ENCODE measurements at regions not wholly inside any gene's neighbourhood (a gene's known extent, or its start where the extent isn't known, plus 50 kb on each side); places are given as distances from the start of the nearest gene placed in this dataset.

- Histone ChIP-seq H3K36me3 (ENCODE audit: insufficient read depth, low read length) (no peaks in the 10 kb centered on the region), H3K9me2 (replicated peaks; ENCODE audit: insufficient read depth, low read length) (no peaks in the 10 kb centered on the region), H3K4me1 (ENCODE audit: low read length) (peaks cover 16% of the 10 kb centered on the region), H3K4me3 (ENCODE audit: low read length) (0 out of 2 replicates have a peak overlapping the region, but pooled peaks have one; percentile 7), H3K9me3 (ENCODE audit: low read length) (no peaks in the 10 kb centered on the region), H4K20me1 (ENCODE audit: insufficient read depth, low read depth, low read length) (no peaks in the 10 kb centered on the region), H2AFZ (ENCODE audit: low read length) (no peak overlapping the region), H3K79me2 (ENCODE audit: low read length) (no peaks in the 10 kb centered on the region), H3K27ac (ENCODE audit: low read length) (no peak overlapping the region), H3K9ac (ENCODE audit: low read length) (no peak overlapping the region), H3K4me2 (ENCODE audit: low read depth, low read length, poor library complexity, severe bottlenecking) (peak overlapping the region; percentile 50), H3K27me3 (ENCODE audit: low read length) (no peaks in the 10 kb centered on the region)
- no peak for DNase-seq
These were observed 348.3 kb downstream of the FRK start for GRCh38 chr6:115712291-115712961.

- no peak for DNase-seq
- Histone ChIP-seq H3K36me3 (ENCODE audit: insufficient read depth, low read length) (no peaks in the 10 kb centered on the region), H4K20me1 (ENCODE audit: insufficient read depth, low read depth, low read length) (no peaks in the 10 kb centered on the region), H3K9me2 (replicated peaks; ENCODE audit: insufficient read depth, low read length) (no peaks in the 10 kb centered on the region), H3K79me2 (ENCODE audit: low read length) (no peaks in the 10 kb centered on the region), H3K4me1 (ENCODE audit: low read length) (peaks cover 16% of the 10 kb centered on the region), H3K27ac (ENCODE audit: low read length) (no peak overlapping the region), H3K27me3 (ENCODE audit: low read length) (no peaks in the 10 kb centered on the region), H3K4me3 (ENCODE audit: low read length) (no peak overlapping the region), H3K9ac (ENCODE audit: low read length) (no peak overlapping the region), H3K4me2 (ENCODE audit: low read depth, low read length, poor library complexity, severe bottlenecking) (no peak overlapping the region), H2AFZ (ENCODE audit: low read length) (no peak overlapping the region), H3K9me3 (ENCODE audit: low read length) (no peaks in the 10 kb centered on the region)
These were observed 351.8 kb downstream of the FRK start for GRCh38 chr6:115708850-115709249.

DNA sequence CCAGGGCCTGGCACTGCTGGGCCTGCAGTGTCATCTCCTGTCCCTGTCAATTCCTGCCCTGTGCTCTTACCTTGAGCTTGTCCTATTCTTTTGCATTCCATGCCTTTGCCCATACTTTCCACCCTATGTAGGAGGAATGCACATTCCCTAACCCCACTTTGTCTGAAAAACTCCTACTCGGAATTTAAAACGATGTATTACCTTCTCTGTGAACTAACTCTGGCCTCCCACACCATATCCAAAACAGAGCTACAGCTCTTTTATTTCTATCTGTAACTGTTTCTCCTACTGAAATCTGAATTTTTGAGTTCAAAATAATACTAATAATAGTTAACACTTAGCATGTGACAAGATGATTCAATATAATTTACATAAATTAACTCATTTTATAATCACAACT, 353.7 kb downstream of the FRK start:
- Histone ChIP-seq H4K20me1 (ENCODE audit: insufficient read depth, low read depth, low read length) (no peaks in the 10 kb centered on the region), H3K36me3 (ENCODE audit: insufficient read depth, low read length) (no peaks in the 10 kb centered on the region)

GRCh38 chr6:115706324-115706723, 354.4 kb downstream of the FRK start:
- H3K9me2 ChIP-seq (replicated peaks; ENCODE audit: insufficient read depth, low read length), result no peaks in the 10 kb centered on the region
- no peak overlapping the region for H3K4me3 ChIP-seq (ENCODE audit: low read length)
- no peaks in the 10 kb centered on the region for H3K36me3 ChIP-seq (ENCODE audit: insufficient read depth, low read length)
- no peak for DNase-seq
- no peaks in the 10 kb centered on the region for H3K79me2 ChIP-seq (ENCODE audit: low read length)
- H3K27me3 ChIP-seq (ENCODE audit: low read length), result no peaks in the 10 kb centered on the region
- no peak overlapping the region for H2AFZ ChIP-seq (ENCODE audit: low read length)
- peaks cover 7% of the 10 kb centered on the region for H3K9me3 ChIP-seq (ENCODE audit: low read length)
- no peak overlapping the region for H3K4me2 ChIP-seq (ENCODE audit: low read depth, low read length, poor library complexity, severe bottlenecking)
- H3K4me1 ChIP-seq (ENCODE audit: low read length), result no peaks in the 10 kb centered on the region
- H3K27ac ChIP-seq (ENCODE audit: low read length), result no peak overlapping the region
- H4K20me1 ChIP-seq (ENCODE audit: insufficient read depth, low read depth, low read length), result no peaks in the 10 kb centered on the region
- H3K9ac ChIP-seq (ENCODE audit: low read length), result no peak overlapping the region

More for the DNA sequence above, 353.7 kb downstream of the FRK start:
- Histone ChIP-seq H3K9me2 (replicated peaks; ENCODE audit: insufficient read depth, low read length) (no peaks in the 10 kb centered on the region), H3K27me3 (ENCODE audit: low read length) (no peaks in the 10 kb centered on the region), H3K4me1 (ENCODE audit: low read length) (peaks cover 4% of the 10 kb centered on the region), H3K9ac (ENCODE audit: low read length) (no peak overlapping the region), H3K27ac (ENCODE audit: low read length) (no peak overlapping the region), H2AFZ (ENCODE audit: low read length) (no peak overlapping the region), H3K4me3 (ENCODE audit: low read length) (no peak overlapping the region), H3K4me2 (ENCODE audit: low read depth, low read length, poor library complexity, severe bottlenecking) (no peak overlapping the region), H3K9me3 (ENCODE audit: low read length) (peaks cover 5% of the 10 kb centered on the region), H3K79me2 (ENCODE audit: low read length) (no peaks in the 10 kb centered on the region)
- DNase-seq, result no peak

GRCh38 chr6:115704028-115704427, 356.7 kb downstream of the FRK start:
- Histone ChIP-seq H2AFZ (ENCODE audit: low read length) (no peak overlapping the region), H3K27ac (ENCODE audit: low read length) (no peak overlapping the region), H4K20me1 (ENCODE audit: insufficient read depth, low read depth, low read length) (no peaks in the 10 kb centered on the region), H3K36me3 (ENCODE audit: insufficient read depth, low read length) (no peaks in the 10 kb centered on the region), H3K4me1 (ENCODE audit: low read length) (no peaks in the 10 kb centered on the region), H3K4me3 (ENCODE audit: low read length) (no peak overlapping the region), H3K4me2 (ENCODE audit: low read depth, low read length, poor library complexity, severe bottlenecking) (no peak overlapping the region), H3K9ac (ENCODE audit: low read length) (no peak overlapping the region), H3K9me3 (ENCODE audit: low read length) (peaks cover 10% of the 10 kb centered on the region), H3K9me2 (replicated peaks; ENCODE audit: insufficient read depth, low read length) (no peaks in the 10 kb centered on the region), H3K79me2 (ENCODE audit: low read length) (no peaks in the 10 kb centered on the region), H3K27me3 (ENCODE audit: low read length) (no peaks in the 10 kb centered on the region)
- DNase-seq, result no peak

- H4K20me1 ChIP-seq (ENCODE audit: insufficient read depth, low read depth, low read length), result no peaks in the 10 kb centered on the region
- H3K4me1 ChIP-seq (ENCODE audit: low read length), result no peaks in the 10 kb centered on the region
- no peaks in the 10 kb centered on the region for H3K27me3 ChIP-seq (ENCODE audit: low read length)
- no peak overlapping the region for H3K9ac ChIP-seq (ENCODE audit: low read length)
- no peak overlapping the region for H3K4me2 ChIP-seq (ENCODE audit: low read depth, low read length, poor library complexity, severe bottlenecking)
- no peaks in the 10 kb centered on the region for H3K9me3 ChIP-seq (ENCODE audit: low read length)
- no peak overlapping the region for H3K27ac ChIP-seq (ENCODE audit: low read length)
- H3K9me2 ChIP-seq (replicated peaks; ENCODE audit: insufficient read depth, low read length), result no peaks in the 10 kb centered on the region
- H3K79me2 ChIP-seq (ENCODE audit: low read length), result no peaks in the 10 kb centered on the region
- no peak for DNase-seq
- no peak overlapping the region for H3K4me3 ChIP-seq (ENCODE audit: low read length)
- H2AFZ ChIP-seq (ENCODE audit: low read length), result no peak overlapping the region
- H3K36me3 ChIP-seq (ENCODE audit: insufficient read depth, low read length), result no peaks in the 10 kb centered on the region
These were observed 369.3 kb downstream of the FRK start for GRCh38 chr6:115691433-115691832.

GRCh38 chr6:115690854-115691253, 369.8 kb downstream of the FRK start:
- no peak overlapping the region for H3K4me3 ChIP-seq (ENCODE audit: low read length)
- H3K9me3 ChIP-seq (ENCODE audit: low read length), result no peaks in the 10 kb centered on the region
- DNase-seq, result no peak
- no peak overlapping the region for H3K9ac ChIP-seq (ENCODE audit: low read length)
- no peak overlapping the region for H3K27ac ChIP-seq (ENCODE audit: low read length)
- no peak overlapping the region for H3K4me2 ChIP-seq (ENCODE audit: low read depth, low read length, poor library complexity, severe bottlenecking)
- H4K20me1 ChIP-seq (ENCODE audit: insufficient read depth, low read depth, low read length), result no peaks in the 10 kb centered on the region
- no peaks in the 10 kb centered on the region for H3K4me1 ChIP-seq (ENCODE audit: low read length)
- H3K36me3 ChIP-seq (ENCODE audit: insufficient read depth, low read length), result no peaks in the 10 kb centered on the region
- H3K79me2 ChIP-seq (ENCODE audit: low read length), result no peaks in the 10 kb centered on the region
- no peak overlapping the region for H2AFZ ChIP-seq (ENCODE audit: low read length)
- H3K9me2 ChIP-seq (replicated peaks; ENCODE audit: insufficient read depth, low read length), result no peaks in the 10 kb centered on the region
- H3K27me3 ChIP-seq (ENCODE audit: low read length), result no peaks in the 10 kb centered on the region

DNA sequence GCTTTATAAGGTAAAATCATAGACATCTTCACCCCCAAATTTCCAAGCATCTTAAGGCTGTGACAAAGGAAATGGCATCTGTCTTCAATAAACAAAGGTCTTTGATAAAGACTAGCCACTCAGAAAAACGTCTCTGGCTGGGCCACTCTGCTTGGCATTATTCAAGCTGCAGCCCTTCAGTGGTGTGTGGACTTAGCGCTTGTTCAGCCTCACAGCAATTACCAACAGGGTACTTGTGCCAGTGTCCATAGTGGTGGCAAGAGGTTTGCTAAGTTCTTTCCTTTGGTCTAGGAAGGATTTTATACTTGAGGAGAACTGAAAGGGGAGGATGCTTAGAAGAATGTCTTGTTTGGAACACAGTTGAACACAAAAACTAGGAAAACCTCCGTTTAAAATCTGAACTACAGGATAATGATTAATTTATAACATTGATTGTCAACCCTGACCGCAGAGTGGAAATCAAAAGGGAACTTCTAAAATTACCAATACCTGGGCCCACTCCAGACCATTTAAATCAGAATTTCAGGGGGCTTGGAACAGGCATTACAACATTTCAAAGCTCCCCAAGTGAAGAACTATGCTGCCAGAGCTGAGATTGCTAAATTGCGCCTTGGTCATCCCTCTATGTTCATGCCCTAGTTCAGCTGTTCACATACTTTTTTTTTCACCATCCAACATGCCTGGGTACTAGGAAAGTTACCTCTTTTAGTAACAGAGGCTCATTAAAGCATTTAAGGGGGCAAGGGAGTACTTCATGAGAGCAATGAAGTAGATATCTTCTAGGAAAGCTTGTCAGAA, 378.5 kb downstream of the FRK start:
- Histone ChIP-seq H3K9me3 (ENCODE audit: low read length) (no peaks in the 10 kb centered on the region), H3K4me2 (ENCODE audit: low read depth, low read length, poor library complexity, severe bottlenecking) (no peak overlapping the region), H3K4me1 (ENCODE audit: low read length) (no peaks in the 10 kb centered on the region), H3K27ac (ENCODE audit: low read length) (no peak overlapping the region), H3K36me3 (ENCODE audit: insufficient read depth, low read length) (no peaks in the 10 kb centered on the region), H2AFZ (ENCODE audit: low read length) (no peak overlapping the region), H3K79me2 (ENCODE audit: low read length) (no peaks in the 10 kb centered on the region), H3K4me3 (ENCODE audit: low read length) (no peak overlapping the region), H4K20me1 (ENCODE audit: insufficient read depth, low read depth, low read length) (no peaks in the 10 kb centered on the region), H3K27me3 (ENCODE audit: low read length) (no peaks in the 10 kb centered on the region), H3K9me2 (replicated peaks; ENCODE audit: insufficient read depth, low read length) (no peaks in the 10 kb centered on the region), H3K9ac (ENCODE audit: low read length) (no peak overlapping the region)
- no peak for DNase-seq

All from Karpas-422 (cell line).